Keratinocyte (primary cell): ENCODE measurements at regions not wholly inside any gene's neighbourhood (a gene's known extent, or its start where the extent isn't known, plus 50 kb on each side); places are given as distances from the start of the nearest gene placed in this dataset.

Experiments used
- DNase-seq: peaks from one replicate; pipeline ENCODE4 v3.0.0-alpha.2; 2011; ENCODE audit warnings: low read depth, missing footprints, low spot score
- FAIRE-seq: peaks from 2 replicates; lab custom pipeline; 2011; peaks lifted over from hg19 to GRCh38; lab: Jason Lieb, UNC
- H2AFZ ChIP-seq: 2 replicates; pipeline ENCODE4 v1.6.0; 2012; ENCODE audit warnings: low read length, control low read depth, inconsistent platforms; ENCODE audit not compliant: control insufficient read depth
- H3K27ac ChIP-seq: 2 replicates; pipeline ENCODE4 v1.5.1; 2011; ENCODE audit warnings: low read length; ENCODE audit not compliant: control insufficient read depth, insufficient read depth
- H3K27me3 ChIP-seq: 3 replicates; pipeline ENCODE4 v1.6.0; 2011; ENCODE audit warnings: low read length; ENCODE audit not compliant: control insufficient read depth, insufficient read depth; ENCODE audit errors: extremely low read depth
- H3K36me3 ChIP-seq, 2 experiments: 2 replicates in 1 of 2; 3 replicates in 1 of 2; pipeline ENCODE4 v1.5.1; 2011; ENCODE audit warnings: low read length in 2 of 2, mild to moderate bottlenecking in 1 of 2; ENCODE audit not compliant: control insufficient read depth in 2 of 2, insufficient read depth in 2 of 2; ENCODE audit errors: extremely low read depth in 1 of 2
- H3K4me1 ChIP-seq: 3 replicates; pipeline ENCODE4 v1.5.1; 2011; ENCODE audit warnings: low read length; ENCODE audit not compliant: control insufficient read depth, insufficient read depth; ENCODE audit errors: extremely low read depth
- H3K4me2 ChIP-seq: 3 replicates; pipeline ENCODE4 v1.6.0; 2011; ENCODE audit warnings: low read depth, low read length; ENCODE audit not compliant: control insufficient read depth, insufficient read depth; ENCODE audit errors: extremely low read depth
- H3K4me3 ChIP-seq, 3 experiments: fragments of 200-600 bp in 1 of 3; sonication (generic) in 1 of 3; 2 replicates in 2 of 3; 3 replicates in 1 of 3; pipeline ENCODE4 v1.5.1; 2011 to 2016; ENCODE audit warnings: low read length in 3 of 3, mild to moderate bottlenecking in 3 of 3, control low read depth in 2 of 3, inconsistent platforms in 1 of 3, low read depth in 1 of 3, mixed read lengths in 1 of 3, mixed run types in 1 of 3, moderate library complexity in 1 of 3; ENCODE audit not compliant: control insufficient read depth in 2 of 3, insufficient read depth in 2 of 3; ENCODE audit errors: extremely low read depth in 1 of 3
- H3K79me2 ChIP-seq: 2 replicates; pipeline ENCODE4 v1.6.0; 2012; ENCODE audit warnings: low read length; ENCODE audit not compliant: control insufficient read depth, insufficient read depth
- H3K9ac ChIP-seq: 3 replicates; pipeline ENCODE4 v1.6.0; 2011; ENCODE audit warnings: low read length; ENCODE audit not compliant: control insufficient read depth, insufficient read depth; ENCODE audit errors: extremely low read depth
- H3K9me1 ChIP-seq: 3 replicates; pipeline ENCODE4 v1.6.0; 2011; ENCODE audit warnings: low read length; ENCODE audit not compliant: control insufficient read depth, insufficient read depth; ENCODE audit errors: extremely low read depth
- H3K9me3 ChIP-seq: 2 replicates; pipeline ENCODE4 v1.5.1; 2012; ENCODE audit warnings: low read depth, low read length; ENCODE audit not compliant: control insufficient read depth
- H4K20me1 ChIP-seq: 3 replicates; pipeline ENCODE4 v1.6.0; 2011; ENCODE audit warnings: low read length; ENCODE audit not compliant: control insufficient read depth, insufficient read depth; ENCODE audit errors: extremely low read depth
- EZH2 ChIP-seq: IDR thresholded peaks from one replicate; pipeline ENCODE4 v1.6.1; 2012; ENCODE audit warnings: inconsistent platforms, mild to moderate bottlenecking, low read length, moderate library complexity
- dilution Hi-C: fragments of 300-500 bp; cut with MboI; formaldehyde crosslinking; loops from one replicate; pipeline ENCODE4 v1.7.0; 2020; ENCODE audit warnings: low sequenced_read_pairs; ENCODE audit not compliant: extremely low pct_ligation_motif_present
- TF ChIP-seq, protein P1 (sequence below), 3 experiments: IDR thresholded peaks in 1 of 3; conservative IDR thresholded peaks in 1 of 3; optimal IDR thresholded peaks in 1 of 3; 2 replicates in 2 of 3; 3 replicates in 1 of 3; pipeline versions ENCODE3 to v1.5.1; 2011; ENCODE audit warnings: low read length in 3 of 3, mild to moderate bottlenecking in 3 of 3, moderate library complexity in 2 of 3, control low read depth in 1 of 3, inconsistent platforms in 1 of 3; ENCODE audit not compliant: insufficient read depth in 2 of 3; ENCODE audit errors: extremely low read depth in 1 of 3

DNA sequence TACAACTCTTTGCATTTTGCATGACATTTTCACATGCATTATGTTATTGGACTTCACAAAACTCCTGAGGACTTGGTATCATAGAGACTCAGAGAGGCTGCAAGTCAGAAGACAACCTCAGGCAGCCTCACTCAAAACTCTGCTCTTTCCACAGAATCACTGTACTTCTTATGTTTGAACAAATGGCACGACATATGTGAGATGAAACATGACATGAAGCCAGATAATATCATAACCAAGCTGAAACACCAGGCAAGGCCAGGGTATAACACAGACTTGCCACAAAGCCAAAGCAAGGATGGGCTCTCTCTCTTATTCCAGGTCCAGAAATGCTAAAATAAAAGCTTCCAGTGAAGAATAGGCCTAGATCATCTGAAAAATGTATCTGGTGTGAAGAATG, 425.8 kb upstream of the CDH5 start:
- H3K4me2 ChIP-seq, result no peak overlapping the region
- FAIRE-seq (no peak), DNase-seq (no peak)
- H3K79me2 ChIP-seq, result no peaks in the 10 kb centered on the region
- H3K36me3 ChIP-seq, result no peaks in the 10 kb centered on the region
- no peak overlapping the region for H2AFZ ChIP-seq
- H3K9me3 ChIP-seq, result no peaks in the 10 kb centered on the region
- no peak overlapping the region for H3K27ac ChIP-seq
- no peaks in the 10 kb centered on the region for H3K9me1 ChIP-seq
- TF ChIP-seq, protein P1, sequence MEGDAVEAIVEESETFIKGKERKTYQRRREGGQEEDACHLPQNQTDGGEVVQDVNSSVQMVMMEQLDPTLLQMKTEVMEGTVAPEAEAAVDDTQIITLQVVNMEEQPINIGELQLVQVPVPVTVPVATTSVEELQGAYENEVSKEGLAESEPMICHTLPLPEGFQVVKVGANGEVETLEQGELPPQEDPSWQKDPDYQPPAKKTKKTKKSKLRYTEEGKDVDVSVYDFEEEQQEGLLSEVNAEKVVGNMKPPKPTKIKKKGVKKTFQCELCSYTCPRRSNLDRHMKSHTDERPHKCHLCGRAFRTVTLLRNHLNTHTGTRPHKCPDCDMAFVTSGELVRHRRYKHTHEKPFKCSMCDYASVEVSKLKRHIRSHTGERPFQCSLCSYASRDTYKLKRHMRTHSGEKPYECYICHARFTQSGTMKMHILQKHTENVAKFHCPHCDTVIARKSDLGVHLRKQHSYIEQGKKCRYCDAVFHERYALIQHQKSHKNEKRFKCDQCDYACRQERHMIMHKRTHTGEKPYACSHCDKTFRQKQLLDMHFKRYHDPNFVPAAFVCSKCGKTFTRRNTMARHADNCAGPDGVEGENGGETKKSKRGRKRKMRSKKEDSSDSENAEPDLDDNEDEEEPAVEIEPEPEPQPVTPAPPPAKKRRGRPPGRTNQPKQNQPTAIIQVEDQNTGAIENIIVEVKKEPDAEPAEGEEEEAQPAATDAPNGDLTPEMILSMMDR (optimal IDR thresholded peaks at IDR 0.05 in 1 of 3, IDR thresholded peaks at IDR 0.05 in 1 of 3, conservative IDR thresholded peaks at IDR 0.05 in 1 of 3; ENCODE audit: extremely low read depth in 1 of 3, insufficient read depth in 2 of 3, low read length in 3 of 3), result no peak
- TF ChIP-seq EZH2, result no peak
- no peaks in the 10 kb centered on the region for H4K20me1 ChIP-seq
- dilution Hi-C loops, result no loop called here
- H3K4me3 ChIP-seq, result no peak overlapping the region
- no peak overlapping the region for H3K9ac ChIP-seq
- no peaks in the 10 kb centered on the region for H3K4me1 ChIP-seq
- no peaks in the 10 kb centered on the region for H3K27me3 ChIP-seq

DNA sequence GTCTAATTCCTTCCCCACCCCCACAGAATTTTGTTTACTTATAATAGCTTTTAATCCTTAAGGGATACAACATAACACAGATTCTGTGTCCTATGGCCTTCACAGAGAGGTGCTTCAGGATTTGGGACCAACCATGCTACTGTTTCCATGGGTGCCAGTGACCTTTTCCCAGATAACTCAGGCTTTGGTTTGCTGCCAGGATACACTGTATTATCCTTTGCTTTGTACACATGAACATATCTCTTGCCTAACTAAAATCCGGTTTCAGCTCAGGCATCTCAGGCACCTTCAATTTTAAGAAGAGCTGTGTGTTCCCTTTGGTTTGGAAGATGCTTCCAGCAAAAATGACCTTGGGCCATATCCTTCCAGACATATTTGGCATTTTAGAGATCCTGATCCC, 428.4 kb upstream of the CDH5 start:
- TF ChIP-seq, protein P1 (optimal IDR thresholded peaks at IDR 0.05 in 1 of 3, IDR thresholded peaks at IDR 0.05 in 1 of 3, conservative IDR thresholded peaks at IDR 0.05 in 1 of 3; ENCODE audit: extremely low read depth in 1 of 3, insufficient read depth in 2 of 3, low read length in 3 of 3), result no peak
- TF ChIP-seq EZH2, result no peak
- dilution Hi-C loops, result no loop called here
- no peak for FAIRE-seq

More for the DNA sequence above, 428.4 kb upstream of the CDH5 start:
- no peak for DNase-seq
- Histone ChIP-seq H4K20me1 (no peaks in the 10 kb centered on the region), H3K4me3 (no peak overlapping the region), H3K9ac (no peak overlapping the region), H3K4me1 (no peaks in the 10 kb centered on the region), H3K79me2 (no peaks in the 10 kb centered on the region), H3K9me1 (no peaks in the 10 kb centered on the region), H3K27me3 (no peaks in the 10 kb centered on the region), H3K36me3 (no peaks in the 10 kb centered on the region), H3K4me2 (no peak overlapping the region), H2AFZ (no peak overlapping the region), H3K9me3 (no peaks in the 10 kb centered on the region), H3K27ac (no peak overlapping the region)
